AG10803 (cell line): ENCODE measurements at regions not wholly inside any gene's neighbourhood (a gene's known extent, or its start where the extent isn't known, plus 50 kb on each side); places are given as distances from the start of the nearest gene placed in this dataset.

Source experiments
- DNase-seq: peaks from one replicate; pipeline ENCODE4 v3.0.0; 2010; ENCODE audit warnings: low read depth
- H3K4me3 ChIP-seq: 2 replicates; pipeline ENCODE4 v1.5.1; 2011; ENCODE audit warnings: mild to moderate bottlenecking, low read length, control low read depth
- TF ChIP-seq, protein P1 (sequence below): conservative IDR thresholded peaks from 2 replicates; pipeline ENCODE4 v1.5.1; 2011; ENCODE audit warnings: mild to moderate bottlenecking, low read length, control low read depth, inconsistent platforms

DNA sequence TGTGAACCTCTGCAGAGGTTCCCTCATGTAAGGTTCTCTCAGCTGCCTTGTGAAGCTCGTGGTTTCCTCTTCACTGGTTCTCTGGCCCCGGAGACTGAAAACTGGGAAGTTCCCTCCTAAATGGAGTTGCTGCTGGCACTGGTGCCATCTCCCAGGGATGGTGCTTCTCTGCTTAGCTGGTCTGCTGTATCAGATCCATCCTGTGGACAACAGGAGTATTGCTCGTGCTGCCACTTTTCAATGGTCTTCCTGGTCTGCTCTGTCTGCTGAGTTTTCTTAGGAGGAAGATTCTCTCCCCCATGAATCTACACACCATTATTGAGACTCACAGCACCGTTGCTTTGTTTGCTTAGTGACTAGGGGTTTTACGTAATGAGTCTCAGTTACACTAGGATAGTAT, 247.8 kb downstream of the OTUD1 start:
- H3K4me3 ChIP-seq = no peak overlapping the region
- no peak for DNase-seq
- TF ChIP-seq, protein P1, sequence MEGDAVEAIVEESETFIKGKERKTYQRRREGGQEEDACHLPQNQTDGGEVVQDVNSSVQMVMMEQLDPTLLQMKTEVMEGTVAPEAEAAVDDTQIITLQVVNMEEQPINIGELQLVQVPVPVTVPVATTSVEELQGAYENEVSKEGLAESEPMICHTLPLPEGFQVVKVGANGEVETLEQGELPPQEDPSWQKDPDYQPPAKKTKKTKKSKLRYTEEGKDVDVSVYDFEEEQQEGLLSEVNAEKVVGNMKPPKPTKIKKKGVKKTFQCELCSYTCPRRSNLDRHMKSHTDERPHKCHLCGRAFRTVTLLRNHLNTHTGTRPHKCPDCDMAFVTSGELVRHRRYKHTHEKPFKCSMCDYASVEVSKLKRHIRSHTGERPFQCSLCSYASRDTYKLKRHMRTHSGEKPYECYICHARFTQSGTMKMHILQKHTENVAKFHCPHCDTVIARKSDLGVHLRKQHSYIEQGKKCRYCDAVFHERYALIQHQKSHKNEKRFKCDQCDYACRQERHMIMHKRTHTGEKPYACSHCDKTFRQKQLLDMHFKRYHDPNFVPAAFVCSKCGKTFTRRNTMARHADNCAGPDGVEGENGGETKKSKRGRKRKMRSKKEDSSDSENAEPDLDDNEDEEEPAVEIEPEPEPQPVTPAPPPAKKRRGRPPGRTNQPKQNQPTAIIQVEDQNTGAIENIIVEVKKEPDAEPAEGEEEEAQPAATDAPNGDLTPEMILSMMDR = no peak

DNA sequence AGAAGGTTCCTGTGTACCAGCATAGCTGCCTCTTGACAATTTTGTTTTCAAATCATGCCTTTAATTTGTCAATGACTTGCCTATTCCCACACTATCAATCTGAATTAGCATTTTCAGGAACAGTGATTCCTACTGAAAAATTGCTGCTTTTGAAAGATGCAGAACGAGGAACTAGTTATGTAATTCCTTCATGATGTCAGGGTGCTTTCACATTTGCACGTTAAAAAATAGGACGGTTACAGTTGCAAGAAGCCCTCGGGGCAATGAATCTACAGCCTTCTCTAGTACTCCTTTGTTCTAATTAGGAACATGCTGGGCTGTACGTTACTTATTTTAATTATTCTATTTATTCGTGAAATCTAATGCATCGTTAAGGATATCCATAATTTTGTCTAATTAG, 253.9 kb downstream of the OTUD1 start:
- TF ChIP-seq, protein P1 = no peak
- H3K4me3 ChIP-seq = no peak overlapping the region
- no peak for DNase-seq

DNA sequence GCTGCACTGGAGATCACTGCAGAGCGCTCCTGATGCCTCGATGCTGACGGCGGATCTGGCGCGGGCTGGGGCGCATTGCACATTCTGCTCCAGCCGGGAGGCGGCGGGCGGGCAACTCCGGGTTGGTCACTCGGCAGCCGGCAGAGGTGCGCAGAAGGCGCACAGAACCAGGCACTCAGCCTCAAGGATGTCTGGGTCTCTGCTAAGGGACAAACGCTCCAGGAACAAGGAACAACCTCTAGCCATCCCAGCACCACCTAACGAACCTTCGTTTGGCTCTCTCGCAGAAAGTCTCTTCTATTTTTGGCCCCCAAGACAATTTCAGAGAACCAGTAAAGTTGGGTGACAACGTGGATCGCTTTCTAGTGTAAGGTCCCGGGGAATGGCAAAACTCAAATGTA, 254.6 kb downstream of the OTUD1 start:
- DNase-seq = no peak
- H3K4me3 ChIP-seq = no peak overlapping the region

DNA sequence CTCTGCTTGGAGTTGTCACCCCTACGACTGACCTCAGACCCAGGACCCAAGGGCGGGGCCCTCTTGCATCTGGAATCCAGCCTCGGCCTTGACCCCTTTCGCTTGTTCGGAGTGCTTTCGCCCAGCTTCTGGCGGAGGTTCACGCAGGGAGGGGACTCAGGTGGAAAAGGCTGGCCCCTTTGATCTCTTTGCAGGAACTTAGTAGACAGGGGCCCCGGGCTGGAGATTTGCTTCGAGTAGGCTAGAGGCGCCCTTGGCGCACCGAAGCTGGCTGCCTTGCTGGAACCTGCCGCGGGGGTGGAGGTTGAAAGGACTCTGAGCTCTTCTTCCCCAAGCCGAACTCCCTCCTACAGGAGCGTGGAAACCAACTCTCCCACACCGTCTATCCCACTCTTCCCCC, 255.1 kb downstream of the OTUD1 start:
- DNase-seq = no peak

More for the DNA sequence above, 254.6 kb downstream of the OTUD1 start:
- TF ChIP-seq, protein P1 = no peak

DNA sequence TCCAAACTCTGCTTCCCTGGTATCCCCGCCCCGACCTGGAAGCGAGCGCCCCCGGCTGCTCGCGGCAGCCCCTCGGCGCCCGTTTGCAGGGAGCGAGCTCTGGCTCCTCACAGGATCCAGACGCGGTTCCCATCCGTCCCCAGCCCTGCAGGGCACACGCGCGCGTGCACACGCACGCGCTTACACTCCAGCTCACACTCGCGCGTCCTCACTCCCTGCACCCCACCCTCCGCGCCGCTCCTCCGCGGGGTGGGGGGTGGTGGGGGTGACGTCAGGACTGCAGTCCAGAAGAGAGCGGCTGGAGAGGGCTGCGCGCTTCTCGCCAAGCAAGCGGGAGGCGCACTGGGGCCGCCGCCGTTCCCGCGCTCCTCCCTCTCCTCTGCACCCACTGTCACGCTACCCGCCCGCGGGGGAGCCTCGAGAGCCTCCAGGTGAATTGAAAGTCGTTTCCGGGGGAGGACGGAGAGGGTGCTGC, 255.6 kb downstream of the OTUD1 start:
- H3K4me3 ChIP-seq = no peak overlapping the region
- DNase-seq = no peak
- TF ChIP-seq, protein P1 = no peak

More for the DNA sequence above, 255.1 kb downstream of the OTUD1 start:
- TF ChIP-seq, protein P1 = no peak
- no peak overlapping the region for H3K4me3 ChIP-seq

DNA sequence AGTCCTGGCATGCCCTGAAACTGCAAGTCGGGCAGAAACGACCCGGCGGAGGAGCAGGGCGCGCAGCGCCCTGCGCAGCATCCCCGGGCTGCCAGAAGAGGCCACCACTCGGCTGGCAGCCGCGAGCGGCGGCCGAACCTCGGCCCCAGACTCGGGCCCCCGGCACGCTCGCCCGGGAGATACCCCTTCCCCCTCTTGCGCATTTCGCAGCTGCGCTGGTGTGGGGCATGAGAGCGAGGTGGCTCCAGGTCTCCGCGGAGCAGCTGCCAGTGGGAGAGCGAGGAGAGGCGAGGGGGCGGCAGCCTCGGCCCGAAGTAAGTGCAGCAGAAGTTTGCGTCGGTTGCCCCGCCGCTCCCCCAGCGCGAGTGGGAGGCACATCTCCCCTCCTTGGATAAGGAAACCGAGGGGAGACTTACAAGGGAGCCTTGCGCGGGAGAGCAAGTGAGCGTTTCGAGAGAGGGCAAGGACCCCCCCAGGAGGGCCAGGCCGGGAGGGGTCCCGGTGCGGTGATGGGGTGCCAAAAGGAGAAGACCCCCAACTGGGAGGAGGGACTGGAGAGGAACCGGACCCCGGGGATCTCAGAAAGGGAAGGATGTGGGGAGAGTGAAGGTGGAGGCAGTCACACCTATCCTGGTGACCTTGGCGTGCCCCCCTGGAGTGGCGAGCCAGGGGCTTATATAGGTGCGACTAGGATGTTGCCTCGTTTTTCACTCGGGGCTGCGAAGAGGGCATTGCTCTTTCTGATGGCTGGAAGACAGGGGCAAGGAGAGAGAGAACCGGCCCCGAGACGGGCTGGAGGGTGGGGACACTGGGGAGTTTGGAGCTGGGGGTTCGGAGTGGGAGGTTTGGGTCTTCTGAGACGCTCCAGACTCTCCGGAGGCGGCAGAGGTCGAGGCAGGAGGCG, 256.3 kb downstream of the OTUD1 start:
- DNase-seq = no peak
- H3K4me3 ChIP-seq = no peak overlapping the region
- TF ChIP-seq, protein P1 = no peak
